ENCODE measurements at regions not wholly inside any gene's neighbourhood (a gene's known extent, or its start where the extent isn't known, plus 50 kb on each side); places are given as distances from the start of the nearest gene placed in this dataset.

DNA sequence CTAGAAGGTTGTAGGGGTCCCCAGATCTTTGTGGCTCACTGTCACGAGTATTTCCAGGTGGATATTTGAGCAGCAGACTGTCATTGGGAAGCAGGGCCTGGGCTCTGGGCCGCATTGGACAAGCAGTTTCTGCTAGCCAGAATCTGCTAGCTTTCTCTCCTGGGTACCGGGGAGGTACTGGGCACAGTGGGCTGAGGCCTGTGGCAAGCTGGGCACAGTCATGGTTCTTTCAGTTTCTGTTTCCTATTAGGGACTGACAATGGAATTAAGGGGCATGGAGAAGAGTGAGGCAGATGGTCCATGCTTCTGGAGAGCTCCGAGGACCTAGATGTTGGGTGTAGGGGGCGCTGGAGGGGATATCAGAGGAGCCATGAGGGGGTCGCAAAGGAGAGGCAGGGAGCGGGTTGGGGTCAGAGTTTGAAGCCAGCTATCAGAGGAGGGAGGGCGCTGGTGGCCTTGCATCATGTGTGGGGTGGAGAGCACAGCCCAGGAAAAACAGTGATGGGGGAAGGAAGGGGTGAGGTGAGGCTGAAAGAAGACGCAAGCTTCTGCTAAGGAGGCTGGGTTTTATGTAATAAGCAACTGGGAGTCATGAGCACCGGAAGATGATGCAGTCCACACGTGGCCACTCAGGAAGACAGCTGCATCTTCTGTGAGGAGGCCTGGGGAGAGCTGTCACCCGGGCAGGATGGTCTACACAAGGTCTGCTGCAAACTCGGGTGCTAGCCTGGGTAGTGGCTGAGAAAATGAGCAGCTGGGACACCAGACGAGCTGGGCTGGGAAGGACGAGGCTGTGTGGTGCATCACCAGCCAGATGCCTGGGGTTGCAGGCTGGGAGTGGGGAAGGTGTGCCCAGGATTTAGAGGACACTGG, 72.7 kb downstream of the IER5 start:
- TF ChIP-seq ZNF701 (tag by site-specific recombination; IDR thresholded peaks at IDR 0.05): no peak
- no peak for TF ChIP-seq ZNF585B (tag by site-specific recombination; IDR thresholded peaks at IDR 0.05)
- TF ChIP-seq ZNF747 (tag by site-specific recombination; IDR thresholded peaks at IDR 0.05): no peak
- TF ChIP-seq, protein P1, sequence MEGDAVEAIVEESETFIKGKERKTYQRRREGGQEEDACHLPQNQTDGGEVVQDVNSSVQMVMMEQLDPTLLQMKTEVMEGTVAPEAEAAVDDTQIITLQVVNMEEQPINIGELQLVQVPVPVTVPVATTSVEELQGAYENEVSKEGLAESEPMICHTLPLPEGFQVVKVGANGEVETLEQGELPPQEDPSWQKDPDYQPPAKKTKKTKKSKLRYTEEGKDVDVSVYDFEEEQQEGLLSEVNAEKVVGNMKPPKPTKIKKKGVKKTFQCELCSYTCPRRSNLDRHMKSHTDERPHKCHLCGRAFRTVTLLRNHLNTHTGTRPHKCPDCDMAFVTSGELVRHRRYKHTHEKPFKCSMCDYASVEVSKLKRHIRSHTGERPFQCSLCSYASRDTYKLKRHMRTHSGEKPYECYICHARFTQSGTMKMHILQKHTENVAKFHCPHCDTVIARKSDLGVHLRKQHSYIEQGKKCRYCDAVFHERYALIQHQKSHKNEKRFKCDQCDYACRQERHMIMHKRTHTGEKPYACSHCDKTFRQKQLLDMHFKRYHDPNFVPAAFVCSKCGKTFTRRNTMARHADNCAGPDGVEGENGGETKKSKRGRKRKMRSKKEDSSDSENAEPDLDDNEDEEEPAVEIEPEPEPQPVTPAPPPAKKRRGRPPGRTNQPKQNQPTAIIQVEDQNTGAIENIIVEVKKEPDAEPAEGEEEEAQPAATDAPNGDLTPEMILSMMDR (tag by site-specific recombination; IDR thresholded peaks at IDR 0.05): no peak
- TF ChIP-seq, protein P2, sequence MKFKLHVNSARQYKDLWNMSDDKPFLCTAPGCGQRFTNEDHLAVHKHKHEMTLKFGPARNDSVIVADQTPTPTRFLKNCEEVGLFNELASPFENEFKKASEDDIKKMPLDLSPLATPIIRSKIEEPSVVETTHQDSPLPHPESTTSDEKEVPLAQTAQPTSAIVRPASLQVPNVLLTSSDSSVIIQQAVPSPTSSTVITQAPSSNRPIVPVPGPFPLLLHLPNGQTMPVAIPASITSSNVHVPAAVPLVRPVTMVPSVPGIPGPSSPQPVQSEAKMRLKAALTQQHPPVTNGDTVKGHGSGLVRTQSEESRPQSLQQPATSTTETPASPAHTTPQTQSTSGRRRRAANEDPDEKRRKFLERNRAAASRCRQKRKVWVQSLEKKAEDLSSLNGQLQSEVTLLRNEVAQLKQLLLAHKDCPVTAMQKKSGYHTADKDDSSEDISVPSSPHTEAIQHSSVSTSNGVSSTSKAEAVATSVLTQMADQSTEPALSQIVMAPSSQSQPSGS (tag by site-specific recombination; IDR thresholded peaks at IDR 0.05; ENCODE audit: low read depth): no peak
